OCI-LY7 (cell line): ENCODE measurements at regions not wholly inside any gene's neighbourhood (a gene's known extent, or its start where the extent isn't known, plus 50 kb on each side); places are given as distances from the start of the nearest gene placed in this dataset.

Source experiments
- BruUV-seq: library from RNA; stranded (reverse); fragments of 400-500 nt; replicated peaks from 2 replicates; lab custom pipeline; 2021; lab: Mats Ljungman, UMichigan
- CTCF ChIA-PET: fragments of 300-600 bp; sonication (Branson Sonifier 250); formaldehyde crosslinking; loops from one replicate; lab custom pipeline; 2022; ENCODE audit warnings: antibody characterized with exemption; ENCODE audit not compliant: unreplicated experiment; lab: Charles Lee
- POLR2A ChIA-PET: fragments of 300-600 bp; sonication (Branson Sonifier 250); formaldehyde crosslinking; loops from one replicate; lab custom pipeline; 2022; ENCODE audit warnings: antibody characterized with exemption; lab: Charles Lee
- DNase-seq: peaks from one replicate; pipeline ENCODE4 v3.0.0-alpha.2; 2015; ENCODE audit warnings: low spot score
- H2AFZ ChIP-seq: fragments of 200-600 bp; sonication (generic), shearing (Covaris generic); 2 replicates; pipeline ENCODE4 v1.6.1; 2014; ENCODE audit warnings: mild to moderate bottlenecking, antibody characterized with exemption, low read length, moderate library complexity
- H3K27ac ChIP-seq: fragments of 200-600 bp; sonication (generic); 2 replicates; pipeline ENCODE4 v1.5.1; 2014; ENCODE audit warnings: mixed run types, low read depth, mild to moderate bottlenecking, moderate library complexity, low read length, inconsistent platforms; ENCODE audit not compliant: poor library complexity, severe bottlenecking
- H3K36me3 ChIP-seq: fragments of 200-600 bp; sonication (generic); 2 replicates; pipeline ENCODE4 v1.6.1; 2014; ENCODE audit warnings: mild to moderate bottlenecking, antibody characterized with exemption, low read length, moderate library complexity, mixed read lengths; ENCODE audit not compliant: insufficient read depth
- H3K4me1 ChIP-seq: fragments of 200-600 bp; sonication (generic); 2 replicates; pipeline ENCODE4 v1.5.1; 2014; ENCODE audit warnings: mild to moderate bottlenecking, low read length; ENCODE audit not compliant: insufficient read depth, poor library complexity, severe bottlenecking
- H3K4me2 ChIP-seq: fragments of 200-600 bp; sonication (generic); 2 replicates; pipeline ENCODE4 v1.6.1; 2014; ENCODE audit warnings: mild to moderate bottlenecking, low read length
- H3K4me3 ChIP-seq: fragments of 200-600 bp; sonication (generic); 2 replicates; pipeline ENCODE4 v1.5.1; 2014; ENCODE audit warnings: mild to moderate bottlenecking, low read depth, low read length; ENCODE audit not compliant: poor library complexity, severe bottlenecking
- H3K79me2 ChIP-seq: fragments of 200-600 bp; sonication (generic); 2 replicates; pipeline ENCODE4 v1.6.1; 2016; ENCODE audit warnings: low read depth, mild to moderate bottlenecking, low read length, moderate library complexity, mixed read lengths; ENCODE audit not compliant: insufficient read depth
- H3K9me2 ChIP-seq: fragments of 200-600 bp; sonication (generic); 2 replicates; pipeline ENCODE4 v1.6.1; 2016; ENCODE audit warnings: mild to moderate bottlenecking, low read length, mixed read lengths; ENCODE audit not compliant: insufficient read depth
- H3K9me3 ChIP-seq: fragments of 200-600 bp; sonication (generic); 2 replicates; pipeline ENCODE4 v1.6.1; 2014; ENCODE audit warnings: mild to moderate bottlenecking, mixed run types, low read length, mixed read lengths
- H4K20me1 ChIP-seq: fragments of 200-600 bp; sonication (generic); 2 replicates; pipeline ENCODE4 v1.6.1; 2014; ENCODE audit warnings: mild to moderate bottlenecking, antibody characterized with exemption, low read length, moderate library complexity, mixed read lengths; ENCODE audit not compliant: insufficient read depth
- EZH2phosphoT487 ChIP-seq: fragments of 200-600 bp; sonication (generic); IDR thresholded peaks from 2 replicates; pipeline ENCODE4 v1.6.1; 2018; ENCODE audit warnings: low read depth, borderline replicate concordance, mild to moderate bottlenecking, mixed run types, antibody characterized with exemption, low read length, moderate library complexity, mixed read lengths
- intact Hi-C: fragments of 100-400 bp; cut with micrococcal nuclease; formaldehyde crosslinking; loops from one replicate; pipeline ENCODE4 v1.10.0; 2022; ENCODE audit not compliant: unreplicated experiment
- TF ChIP-seq, protein P1 (sequence below): fragments of 200-600 bp; sonication (generic); conservative IDR thresholded peaks from 2 replicates; pipeline ENCODE4 v1.5.1; 2014; ENCODE audit warnings: mild to moderate bottlenecking, antibody characterized with exemption, low read length, moderate library complexity, mixed read lengths

DNA sequence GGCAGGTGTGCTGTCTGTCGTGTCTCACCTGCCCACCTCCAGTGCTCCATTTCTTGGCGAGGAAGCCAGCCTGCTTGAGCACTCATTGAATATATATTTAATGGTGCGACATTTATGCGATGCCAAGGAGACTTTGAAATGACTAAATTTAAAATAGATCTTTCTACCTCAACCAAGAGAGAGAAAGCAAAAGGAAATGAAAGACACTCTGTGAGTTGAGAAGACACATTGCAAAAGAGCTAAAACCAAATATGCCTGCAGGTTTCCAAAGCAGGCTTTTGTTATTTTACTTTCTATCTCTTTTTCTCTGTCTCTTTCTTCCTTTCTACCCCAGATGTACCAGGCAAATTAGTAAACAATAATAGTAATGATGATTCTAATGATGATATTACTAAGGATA is 53.6 kb upstream of the AOAH start:
- no peak overlapping the region for H3K4me2 ChIP-seq
- H3K9me2 ChIP-seq = no peaks in the 10 kb centered on the region
- no peak overlapping the region for H3K27ac ChIP-seq
- no peak for DNase-seq
- no peak overlapping the region for H2AFZ ChIP-seq
- no peaks in the 10 kb centered on the region for H3K79me2 ChIP-seq
- H3K36me3 ChIP-seq = no peaks in the 10 kb centered on the region
- ChIA-PET POLR2A (interaction anchor here (0.6 to 0.7 kb wide), 3 partner anchors 97 to 1942 kb away, joined by 3 read pairs; no protein-coding TSS in a partner anchor), CTCF (no interaction called here)
- TF ChIP-seq EZH2phosphoT487 = no peak
- TF ChIP-seq, protein P1, sequence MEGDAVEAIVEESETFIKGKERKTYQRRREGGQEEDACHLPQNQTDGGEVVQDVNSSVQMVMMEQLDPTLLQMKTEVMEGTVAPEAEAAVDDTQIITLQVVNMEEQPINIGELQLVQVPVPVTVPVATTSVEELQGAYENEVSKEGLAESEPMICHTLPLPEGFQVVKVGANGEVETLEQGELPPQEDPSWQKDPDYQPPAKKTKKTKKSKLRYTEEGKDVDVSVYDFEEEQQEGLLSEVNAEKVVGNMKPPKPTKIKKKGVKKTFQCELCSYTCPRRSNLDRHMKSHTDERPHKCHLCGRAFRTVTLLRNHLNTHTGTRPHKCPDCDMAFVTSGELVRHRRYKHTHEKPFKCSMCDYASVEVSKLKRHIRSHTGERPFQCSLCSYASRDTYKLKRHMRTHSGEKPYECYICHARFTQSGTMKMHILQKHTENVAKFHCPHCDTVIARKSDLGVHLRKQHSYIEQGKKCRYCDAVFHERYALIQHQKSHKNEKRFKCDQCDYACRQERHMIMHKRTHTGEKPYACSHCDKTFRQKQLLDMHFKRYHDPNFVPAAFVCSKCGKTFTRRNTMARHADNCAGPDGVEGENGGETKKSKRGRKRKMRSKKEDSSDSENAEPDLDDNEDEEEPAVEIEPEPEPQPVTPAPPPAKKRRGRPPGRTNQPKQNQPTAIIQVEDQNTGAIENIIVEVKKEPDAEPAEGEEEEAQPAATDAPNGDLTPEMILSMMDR = no peak
- no peaks in the 10 kb centered on the region for H4K20me1 ChIP-seq
- H3K4me1 ChIP-seq = no peaks in the 10 kb centered on the region
- no TSS peak for BruUV-seq
- H3K4me3 ChIP-seq = no peak overlapping the region
- intact Hi-C loops = no loop called here
- H3K9me3 ChIP-seq = no peaks in the 10 kb centered on the region

- no TSS peak for BruUV-seq
- H3K9me3 ChIP-seq = no peaks in the 10 kb centered on the region
- no peaks in the 10 kb centered on the region for H3K4me1 ChIP-seq
- no peaks in the 10 kb centered on the region for H3K9me2 ChIP-seq
- intact Hi-C loops = no loop called here
- H3K79me2 ChIP-seq = no peaks in the 10 kb centered on the region
- H3K27ac ChIP-seq = no peak overlapping the region
- no peak overlapping the region for H3K4me2 ChIP-seq
- no peaks in the 10 kb centered on the region for H3K36me3 ChIP-seq
- DNase-seq = no peak
- ChIA-PET POLR2A (no interaction called here), CTCF (no interaction called here)
- no peak overlapping the region for H3K4me3 ChIP-seq
- H4K20me1 ChIP-seq = no peaks in the 10 kb centered on the region
- TF ChIP-seq EZH2phosphoT487 = no peak
- TF ChIP-seq, protein P1 = no peak
- H2AFZ ChIP-seq = no peak overlapping the region
Measured at GRCh38 chr7:36777062-36777461, 52.8 kb upstream of the AOAH start.

DNA sequence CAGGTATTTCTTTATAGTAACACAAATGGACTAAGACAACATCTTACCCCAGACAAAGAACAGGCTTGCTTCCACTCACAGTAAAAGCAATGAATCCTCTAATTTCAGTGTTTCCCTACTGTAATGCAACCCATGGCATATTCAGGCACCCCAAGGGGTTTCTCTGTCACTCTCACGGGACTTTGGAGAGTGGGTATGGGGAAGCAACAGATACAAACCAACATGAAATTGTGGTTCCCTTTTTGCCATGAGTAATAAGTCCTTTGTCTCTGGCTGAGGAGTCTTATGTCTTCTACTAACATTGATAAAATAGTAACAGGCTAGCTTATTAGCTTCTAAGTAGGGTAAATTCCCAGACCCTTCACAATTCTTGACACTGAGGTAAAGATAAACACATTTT is 51.4 kb upstream of the AOAH start:
- no TSS peak for BruUV-seq
- no peaks in the 10 kb centered on the region for H3K9me2 ChIP-seq
- no peak overlapping the region for H2AFZ ChIP-seq
- no peak overlapping the region for H3K4me3 ChIP-seq
- no peaks in the 10 kb centered on the region for H4K20me1 ChIP-seq
- H3K9me3 ChIP-seq = no peaks in the 10 kb centered on the region
- H3K36me3 ChIP-seq = no peaks in the 10 kb centered on the region
- H3K27ac ChIP-seq = no peak overlapping the region
- no peak for DNase-seq
- TF ChIP-seq, protein P1 = no peak
- TF ChIP-seq EZH2phosphoT487 = no peak
- no peaks in the 10 kb centered on the region for H3K79me2 ChIP-seq
- intact Hi-C loops = no loop called here
- ChIA-PET POLR2A (interaction anchor here (0.6 kb wide), 1 partner anchor 855 kb away, joined by 3 read pairs; no protein-coding TSS in a partner anchor), CTCF (no interaction called here)
- H3K4me2 ChIP-seq = no peak overlapping the region
- H3K4me1 ChIP-seq = no peaks in the 10 kb centered on the region
